GM19372 (cell line): ENCODE measurements at regions not wholly inside any gene's neighbourhood (a gene's known extent, or its start where the extent isn't known, plus 50 kb on each side); places are given as distances from the start of the nearest gene placed in this dataset.
"Not testable (repeated sequence)": the region's sequence is repeated elsewhere in the genome, so short reads cannot be mapped to it uniquely, and the experiment has no call there.

ENCODE experiments used
- ATAC-seq: cut with Tn5 transposase; IDR thresholded peaks from one replicate; pipeline ENCODE4 v1.9.1; 2021; ENCODE audit warnings: mild to moderate bottlenecking, low read depth, moderate library complexity; ENCODE audit not compliant: unreplicated experiment

GRCh38 chr12:70008944-70009343 is 183.9 kb downstream of the MYRFL start:
- no peak for ATAC-seq

- no peak for ATAC-seq
Observed at GRCh38 chr12:70011353-70011752, 186.3 kb downstream of the MYRFL start.

GRCh38 chr12:70013016-70013415 is 188.0 kb downstream of the MYRFL start:
- not testable (repeated sequence) for ATAC-seq

GRCh38 chr12:70028515-70028914 is 203.5 kb downstream of the MYRFL start:
- ATAC-seq: no peak

- ATAC-seq: no peak
Observed at GRCh38 chr12:70028918-70029317, 203.9 kb downstream of the MYRFL start.

DNA sequence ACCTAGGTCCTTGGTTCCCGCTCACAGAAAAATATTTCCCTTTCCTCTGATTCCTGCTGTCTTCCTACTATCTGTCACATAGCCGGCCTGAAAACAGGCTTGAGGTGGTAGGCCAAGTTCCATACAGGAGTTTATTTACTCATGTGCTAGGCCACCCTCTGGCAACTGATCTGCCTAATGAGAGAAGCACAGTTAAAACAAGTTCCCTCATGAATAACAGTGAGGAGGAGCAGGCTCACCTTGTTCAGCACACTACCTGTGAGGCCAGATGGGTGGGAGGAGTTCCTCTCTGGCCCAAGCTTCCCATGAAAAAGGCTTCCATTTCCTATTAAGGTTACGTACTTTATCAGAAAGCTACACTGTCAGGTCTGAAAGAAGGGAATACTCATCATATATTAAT is 206.0 kb downstream of the MYRFL start:
- ATAC-seq: no peak

DNA sequence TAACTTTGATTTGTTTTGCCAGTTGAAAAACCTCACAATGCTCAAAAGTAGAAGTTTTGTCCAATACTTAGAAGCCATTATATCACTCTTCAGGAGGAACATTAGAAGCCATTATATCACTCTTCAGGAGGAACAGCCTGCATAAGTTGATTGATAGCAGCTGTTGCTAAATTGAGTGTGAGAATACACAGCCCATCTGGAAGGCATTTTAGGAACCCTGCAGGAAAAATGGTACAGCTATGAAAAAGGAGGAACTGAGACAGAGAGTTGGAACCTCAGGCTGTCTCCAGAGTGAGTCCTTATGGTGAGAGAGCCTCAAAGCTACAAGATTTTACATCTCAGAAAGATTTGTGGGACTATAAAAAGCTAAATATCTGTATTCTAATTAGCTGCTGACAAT is 207.0 kb downstream of the MYRFL start:
- no peak for ATAC-seq

DNA sequence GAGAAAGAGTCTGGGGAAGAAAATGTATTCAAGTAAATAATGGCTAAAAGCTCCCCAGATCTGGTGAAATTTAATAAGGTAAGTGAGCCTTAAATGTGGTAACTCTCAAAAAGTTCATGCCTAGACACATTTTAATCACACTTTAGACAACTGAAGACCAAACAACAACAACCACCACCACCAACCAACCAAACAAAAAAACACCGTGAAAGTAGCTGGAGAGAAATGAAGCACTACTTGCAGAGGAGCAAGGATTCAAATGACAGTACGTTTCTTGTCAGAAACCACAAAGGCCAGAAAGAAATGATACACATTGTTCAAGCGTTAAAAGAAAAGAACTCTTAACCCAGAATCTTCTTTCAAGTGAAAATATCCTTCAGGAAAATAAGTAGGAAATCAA is 208.3 kb downstream of the MYRFL start:
- ATAC-seq: no peak

- ATAC-seq: no peak
Observed at GRCh38 chr12:70040141-70040540, 203.1 kb upstream of the CNOT2 start.

DNA sequence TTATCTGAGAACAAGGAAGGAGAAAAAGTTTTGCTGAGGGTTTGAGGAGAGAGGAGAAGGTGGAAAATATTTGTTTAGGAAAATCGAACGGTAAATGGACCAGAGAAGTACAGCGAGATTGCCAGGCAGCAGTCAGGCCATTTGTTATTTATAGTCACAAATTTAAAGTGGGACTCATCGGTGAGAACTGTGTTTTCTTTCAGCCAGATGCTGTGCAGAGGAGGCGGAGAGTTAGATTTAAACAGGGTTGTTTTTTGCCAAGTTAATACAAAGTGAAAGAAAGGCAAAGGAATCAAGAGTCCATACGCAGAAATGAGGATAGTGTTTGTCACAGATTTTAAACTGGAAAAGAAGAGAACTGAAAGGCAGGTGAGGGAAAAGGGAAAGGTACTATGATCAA is 200.6 kb upstream of the CNOT2 start:
- no peak for ATAC-seq

- ATAC-seq: no peak
Observed at GRCh38 chr12:70043490-70044138, 199.6 kb upstream of the CNOT2 start.

DNA sequence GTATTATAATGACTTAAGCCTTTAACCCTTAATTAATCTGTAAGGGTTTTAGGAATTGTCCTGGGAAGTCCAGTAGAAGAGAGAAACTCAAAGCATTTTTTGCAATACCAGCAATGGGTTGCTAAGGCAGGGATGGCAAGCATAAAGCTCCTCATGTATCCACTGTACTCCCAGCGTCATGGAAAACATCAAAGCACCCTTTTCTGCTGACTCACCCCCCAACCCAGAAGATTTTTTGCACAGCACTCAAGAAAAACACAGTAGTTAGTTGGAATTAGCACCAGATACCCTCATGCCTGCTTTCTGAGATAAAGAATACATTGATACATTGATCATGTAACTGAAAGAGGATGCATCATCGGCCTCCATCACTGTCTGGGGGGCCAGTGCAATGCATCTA is 199.1 kb upstream of the CNOT2 start:
- no peak for ATAC-seq

- no peak for ATAC-seq
Observed at GRCh38 chr12:70045036-70045435, 198.2 kb upstream of the CNOT2 start.

DNA sequence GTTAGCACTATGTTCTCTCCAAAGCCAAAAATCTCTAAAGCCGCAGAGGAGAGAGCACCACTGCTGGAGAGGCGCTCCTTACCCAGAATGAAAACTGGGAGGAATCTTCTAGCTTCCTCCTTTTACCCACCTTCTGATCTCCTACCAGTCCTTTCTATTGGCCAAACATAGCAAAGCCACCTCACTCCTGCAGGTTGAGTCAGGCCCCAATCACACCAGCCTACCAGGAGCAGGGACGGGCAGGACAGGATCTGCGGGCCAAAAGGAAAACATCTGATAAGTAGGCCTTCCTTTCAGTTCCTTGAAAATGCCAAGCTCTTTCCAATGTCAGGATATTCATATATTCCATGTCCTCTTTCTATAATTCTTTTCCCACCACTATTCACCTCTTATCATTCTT is 197.7 kb upstream of the CNOT2 start:
- ATAC-seq: no peak

DNA sequence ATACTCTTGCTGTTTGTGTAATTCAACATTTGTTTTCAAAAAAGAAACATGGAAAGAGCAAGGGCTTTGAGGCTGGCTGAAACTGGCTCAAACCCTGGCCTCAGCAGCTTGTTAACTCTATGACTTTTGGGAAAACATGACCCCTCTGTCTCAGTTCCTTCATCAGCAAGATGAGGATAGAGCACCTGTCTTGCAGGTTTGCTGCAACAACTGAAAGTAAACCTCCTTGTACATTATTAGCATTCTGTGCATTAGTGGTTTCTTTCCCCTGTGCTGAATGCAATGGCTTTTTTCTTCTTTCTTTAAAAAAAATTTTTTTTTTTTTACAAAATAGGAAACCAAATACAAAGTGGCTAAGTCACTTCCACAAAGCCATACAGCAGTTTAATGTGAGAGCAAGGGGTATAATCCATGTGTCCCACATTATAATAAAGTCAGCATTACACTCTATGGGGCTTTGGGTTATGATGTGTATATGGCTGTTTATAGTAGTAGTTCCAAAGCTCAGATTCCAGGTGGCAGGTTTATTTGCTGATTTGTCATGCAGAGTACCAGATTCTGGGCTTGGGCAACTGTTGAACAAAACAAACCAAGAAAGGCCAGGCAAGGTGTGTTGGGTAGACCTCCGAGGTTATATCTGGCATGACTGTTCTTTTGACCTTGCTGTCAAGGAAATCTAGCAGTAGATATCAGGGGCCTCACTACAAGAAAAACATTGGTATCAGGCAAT is 194.5 kb upstream of the CNOT2 start:
- no peak for ATAC-seq

DNA sequence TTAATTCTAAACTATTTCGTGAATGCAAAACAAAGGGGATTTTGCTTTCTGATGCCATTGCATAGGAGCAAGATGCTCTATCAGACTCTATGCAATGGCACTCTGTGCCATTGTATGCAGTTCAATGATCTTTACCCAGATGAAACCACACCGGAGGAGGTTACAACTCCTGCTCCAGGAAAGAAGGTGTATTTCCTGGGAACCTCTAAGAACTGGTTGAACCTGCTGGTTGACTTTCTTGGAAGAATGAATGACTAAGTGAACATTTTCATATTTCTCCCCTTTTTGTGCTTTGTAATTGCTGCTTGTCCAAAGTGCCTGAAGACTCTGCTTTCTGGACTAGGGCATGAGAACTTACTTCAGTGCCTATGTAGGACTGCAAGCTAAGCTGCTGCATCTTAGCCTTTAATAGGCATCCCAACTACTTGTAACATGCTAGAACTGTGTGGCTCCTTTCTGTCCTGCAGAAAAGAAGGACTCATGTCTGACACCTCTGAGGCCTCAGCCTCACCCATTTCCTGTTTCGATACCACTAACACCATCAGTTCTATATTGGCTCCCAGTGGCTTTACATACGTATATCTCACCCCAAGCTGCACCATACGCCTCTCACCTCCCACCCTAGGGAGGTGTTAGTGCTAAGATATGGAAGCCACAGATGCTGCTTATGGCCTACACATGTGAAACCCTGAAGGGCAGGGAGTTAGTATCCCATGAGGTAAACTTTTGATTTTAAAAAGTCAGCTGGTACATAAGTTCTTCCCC is 193.5 kb upstream of the CNOT2 start:
- peak; percentile 89 for ATAC-seq

GRCh38 chr12:70052476-70052875 is 190.8 kb upstream of the CNOT2 start:
- ATAC-seq: no peak

DNA sequence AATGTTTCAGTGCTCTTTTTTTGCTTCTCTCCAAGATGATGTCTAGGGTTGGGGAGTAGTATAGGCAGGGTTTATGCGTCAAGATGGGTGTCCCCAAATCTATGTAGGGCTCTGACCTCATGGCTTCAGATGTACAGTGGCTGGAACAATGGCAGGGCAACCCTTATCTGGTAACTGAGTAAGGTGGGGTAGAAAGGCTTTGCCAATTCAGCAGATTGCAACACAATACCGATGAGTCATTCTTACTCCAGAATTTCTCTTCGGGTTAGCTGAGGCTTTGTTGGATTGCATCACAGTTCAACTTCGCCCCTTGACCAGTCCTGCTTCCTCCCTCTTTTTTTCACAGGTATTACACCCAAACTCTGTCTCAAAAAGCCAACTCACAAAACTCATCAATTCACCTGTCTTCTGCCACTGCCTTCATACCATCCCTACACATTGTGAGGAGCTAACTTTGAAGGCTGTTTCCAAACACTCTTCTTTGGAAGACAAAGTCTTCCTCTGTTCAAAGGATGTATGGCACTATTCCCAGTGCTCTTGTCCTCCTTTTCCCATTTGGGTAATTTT is 190.2 kb upstream of the CNOT2 start:
- ATAC-seq: no peak

GRCh38 chr12:70059373-70059772 is 183.9 kb upstream of the CNOT2 start:
- no peak for ATAC-seq

DNA sequence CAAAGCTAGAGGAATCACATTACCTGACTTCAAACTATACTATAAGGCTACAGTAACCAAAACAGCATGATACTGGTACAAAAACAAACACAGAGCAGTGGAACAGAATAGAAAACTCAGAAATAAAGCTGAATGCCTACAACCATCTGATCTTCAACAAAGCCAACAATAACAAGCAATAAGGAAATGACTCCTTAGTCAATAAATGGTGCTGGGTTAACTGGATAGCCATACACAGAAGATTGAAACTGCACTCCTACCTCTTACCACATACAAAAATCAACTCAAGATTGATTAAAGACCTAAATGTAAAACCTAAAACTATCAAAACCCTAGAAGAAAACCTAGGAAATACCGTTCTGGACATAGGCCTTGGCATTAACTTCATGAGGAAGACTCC is 182.6 kb upstream of the CNOT2 start:
- no peak for ATAC-seq

- ATAC-seq: no peak
Observed at GRCh38 chr12:70068743-70069142, 174.5 kb upstream of the CNOT2 start.
